Lower leg skin (tissue), 3 donors: ENCODE measurements at regions not wholly inside any gene's neighbourhood (a gene's known extent, or its start where the extent isn't known, plus 50 kb on each side); places are given as distances from the start of the nearest gene placed in this dataset.

Experiments used
- CTCF ChIP-seq, 3 donors: fragments of 450-650 bp; IDR thresholded peaks; one replicate each; pipeline ENCODE4 v1.5.1; 2016; ENCODE audit warnings: antibody characterized with exemption in 3 of 3, mild to moderate bottlenecking in 3 of 3, moderate library complexity in 2 of 3
- POLR2A ChIP-seq, 2 donors: fragments of 450-650 bp; IDR thresholded peaks; one replicate each; pipeline ENCODE4 v1.6.1; 2016 to 2017; ENCODE audit warnings: antibody characterized with exemption in 2 of 2, mild to moderate bottlenecking in 1 of 2, moderate library complexity in 1 of 2

DNA sequence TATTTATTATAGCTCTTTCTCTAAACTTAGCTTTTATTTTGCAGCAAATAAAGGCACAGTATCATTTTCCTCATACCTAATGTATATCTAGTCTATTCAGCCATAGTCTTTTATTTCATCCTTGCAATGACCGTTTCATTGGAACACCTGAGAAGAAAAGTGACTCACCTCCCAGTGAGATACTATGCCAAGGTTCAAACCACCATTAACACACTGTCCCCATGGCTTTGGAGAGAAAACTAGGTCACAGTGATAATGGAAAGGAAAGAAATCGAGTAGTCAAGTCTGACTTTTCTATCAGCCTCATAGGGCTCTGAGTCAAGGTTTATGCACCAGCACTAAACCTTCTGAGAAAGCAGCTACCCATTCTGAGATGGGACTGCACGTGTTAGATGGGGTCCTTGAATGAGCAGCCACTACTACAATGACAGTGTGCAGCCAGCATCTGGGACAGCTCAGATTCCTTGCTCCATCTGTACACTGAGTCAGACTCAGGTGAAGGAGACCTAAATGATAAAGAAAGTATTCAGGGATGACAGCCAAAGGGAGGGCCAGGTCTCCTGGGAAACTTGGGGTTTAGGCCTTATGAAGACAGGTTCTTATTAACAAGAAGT is 971.1 kb upstream of the ACVR2A start:
- TF ChIP-seq POLR2A (IDR thresholded peaks at IDR 0.05) (no peak), CTCF (IDR thresholded peaks at IDR 0.05) (no peak)
